GM12865 (cell line): ENCODE measurements at regions not wholly inside any gene's neighbourhood (a gene's known extent, or its start where the extent isn't known, plus 50 kb on each side); places are given as distances from the start of the nearest gene placed in this dataset.

Source experiments
- DNase-seq: peaks from one replicate; pipeline ENCODE4 v3.0.0; 2010; ENCODE audit warnings: low read depth
- H3K4me3 ChIP-seq: 2 replicates; pipeline ENCODE4 v1.5.1; 2011; ENCODE audit warnings: mild to moderate bottlenecking, low read depth, low read length, control low read depth
- TF ChIP-seq, protein P1 (sequence below): IDR thresholded peaks from 2 replicates; pipeline ENCODE4 v1.5.1; 2011; ENCODE audit warnings: low read length, control low read depth, low read depth, inconsistent platforms; ENCODE audit not compliant: insufficient read depth; ENCODE audit errors: missing control alignments

DNA sequence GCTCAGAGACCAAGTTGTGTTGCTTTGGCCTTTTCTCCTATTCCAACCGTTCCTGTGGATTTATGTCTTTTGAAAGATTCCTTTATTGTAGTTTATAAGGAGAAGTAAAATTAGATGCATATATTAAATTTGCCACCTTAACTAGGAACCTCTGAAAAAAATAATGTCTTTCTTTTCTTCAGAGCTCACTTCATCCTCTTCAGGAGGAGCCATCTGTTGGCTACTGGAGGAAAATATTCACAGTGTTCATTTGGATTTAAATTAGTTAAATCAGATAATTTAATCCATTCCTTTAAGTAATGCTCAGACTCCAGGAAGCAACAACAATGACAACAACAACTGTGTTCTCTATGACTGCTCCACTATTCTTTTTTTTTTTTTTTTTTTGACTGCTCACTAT is 164.0 kb downstream of the FASLG start:
- TF ChIP-seq, protein P1, sequence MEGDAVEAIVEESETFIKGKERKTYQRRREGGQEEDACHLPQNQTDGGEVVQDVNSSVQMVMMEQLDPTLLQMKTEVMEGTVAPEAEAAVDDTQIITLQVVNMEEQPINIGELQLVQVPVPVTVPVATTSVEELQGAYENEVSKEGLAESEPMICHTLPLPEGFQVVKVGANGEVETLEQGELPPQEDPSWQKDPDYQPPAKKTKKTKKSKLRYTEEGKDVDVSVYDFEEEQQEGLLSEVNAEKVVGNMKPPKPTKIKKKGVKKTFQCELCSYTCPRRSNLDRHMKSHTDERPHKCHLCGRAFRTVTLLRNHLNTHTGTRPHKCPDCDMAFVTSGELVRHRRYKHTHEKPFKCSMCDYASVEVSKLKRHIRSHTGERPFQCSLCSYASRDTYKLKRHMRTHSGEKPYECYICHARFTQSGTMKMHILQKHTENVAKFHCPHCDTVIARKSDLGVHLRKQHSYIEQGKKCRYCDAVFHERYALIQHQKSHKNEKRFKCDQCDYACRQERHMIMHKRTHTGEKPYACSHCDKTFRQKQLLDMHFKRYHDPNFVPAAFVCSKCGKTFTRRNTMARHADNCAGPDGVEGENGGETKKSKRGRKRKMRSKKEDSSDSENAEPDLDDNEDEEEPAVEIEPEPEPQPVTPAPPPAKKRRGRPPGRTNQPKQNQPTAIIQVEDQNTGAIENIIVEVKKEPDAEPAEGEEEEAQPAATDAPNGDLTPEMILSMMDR = no peak
- DNase-seq = no peak

DNA sequence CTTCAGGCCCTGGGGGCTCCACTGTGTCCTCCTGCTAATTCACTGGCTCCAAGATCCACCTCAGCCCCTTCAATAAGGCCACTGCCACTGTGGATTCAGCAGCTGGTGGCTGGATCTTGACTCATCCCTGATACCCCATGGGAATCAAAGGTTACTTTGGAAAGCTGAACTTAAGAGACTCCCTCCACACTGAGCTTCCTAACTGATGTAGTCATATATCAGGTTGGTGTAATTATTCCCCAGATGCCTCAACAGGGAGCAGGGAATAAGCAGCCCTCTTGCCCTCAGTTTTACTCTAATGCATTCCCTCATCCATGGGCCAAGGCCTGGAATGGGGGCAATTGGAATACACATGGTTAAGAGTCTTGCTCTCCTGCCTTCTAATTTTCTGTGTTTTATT is 164.6 kb downstream of the FASLG start:
- no peak overlapping the region for H3K4me3 ChIP-seq
- DNase-seq = no peak
- TF ChIP-seq, protein P1 = no peak

More for the DNA sequence above, 164.0 kb downstream of the FASLG start:
- H3K4me3 ChIP-seq = no peak overlapping the region

DNA sequence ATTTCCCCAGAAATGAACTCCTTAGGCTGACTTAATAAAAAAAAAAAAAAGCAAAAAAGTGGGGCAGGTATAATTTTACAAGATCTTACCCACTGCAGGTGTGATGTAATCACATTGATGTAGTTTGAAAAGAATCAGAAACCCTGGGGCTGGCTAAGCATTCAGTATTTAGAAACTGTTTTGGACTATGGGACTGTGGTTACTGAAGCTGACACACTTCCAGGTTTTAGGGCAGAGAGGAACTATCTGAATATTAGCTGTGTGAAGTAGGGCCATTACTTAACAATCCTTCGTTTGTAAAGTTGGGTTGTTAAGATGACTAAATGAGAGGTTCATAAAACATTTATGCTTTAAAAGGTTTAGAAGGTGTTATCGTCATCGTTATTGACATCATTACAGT is 165.3 kb downstream of the FASLG start:
- DNase-seq = no peak
- H3K4me3 ChIP-seq = no peak overlapping the region
- TF ChIP-seq, protein P1 = no peak

DNA sequence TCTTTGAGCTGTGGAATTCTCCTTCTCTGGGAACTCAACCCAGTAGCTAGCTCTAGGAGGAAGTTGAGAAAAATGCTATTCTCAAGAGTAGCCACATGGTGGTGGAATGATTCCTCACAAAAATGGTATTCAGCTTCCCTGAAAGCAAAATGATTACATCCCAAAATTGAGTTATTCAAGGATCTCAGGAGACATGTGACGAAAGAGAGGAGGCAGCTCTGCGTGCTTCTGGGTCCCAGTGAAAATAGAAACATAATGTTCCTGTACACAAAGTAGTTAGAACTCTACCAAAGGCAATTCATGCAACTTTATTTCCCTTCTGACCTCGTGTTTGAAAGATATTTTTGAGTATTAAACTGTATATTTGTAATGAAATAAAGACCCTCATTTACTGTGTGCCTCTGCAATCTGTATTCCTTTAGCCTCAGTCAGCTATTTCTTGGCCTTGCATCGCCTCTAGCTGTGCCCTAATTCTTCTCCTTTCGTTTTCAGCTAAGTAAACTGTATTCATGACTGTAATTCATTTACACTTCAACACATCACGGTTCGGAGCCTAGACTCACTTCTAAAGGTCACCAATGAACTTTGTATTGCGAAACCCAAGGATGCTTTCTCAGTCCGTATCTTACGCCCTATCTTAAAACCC is 167.3 kb downstream of the FASLG start:
- no peak overlapping the region for H3K4me3 ChIP-seq
- TF ChIP-seq, protein P1 = peak; percentile 38
- peak; percentile 21 for DNase-seq

DNA sequence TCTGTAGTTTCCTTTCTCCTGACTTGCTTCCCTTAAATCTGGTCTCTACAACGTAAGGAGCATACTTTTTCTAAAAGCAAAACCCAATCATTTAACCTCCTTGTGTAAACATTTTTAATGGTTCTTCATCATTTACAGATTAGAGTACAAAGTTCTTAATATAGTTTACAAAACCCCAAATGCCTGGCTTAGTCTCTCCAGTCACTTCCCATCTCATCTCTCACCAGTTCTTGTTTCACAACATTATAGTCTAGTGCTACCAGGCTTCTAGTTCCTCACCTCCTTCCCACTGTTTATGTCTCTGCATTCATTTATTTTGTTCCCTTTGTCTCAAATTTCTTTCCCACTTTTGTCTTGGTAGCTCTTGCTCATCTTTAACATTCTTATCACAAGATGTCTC is 168.4 kb downstream of the FASLG start:
- no peak for DNase-seq
- TF ChIP-seq, protein P1 = no peak
- no peak overlapping the region for H3K4me3 ChIP-seq

DNA sequence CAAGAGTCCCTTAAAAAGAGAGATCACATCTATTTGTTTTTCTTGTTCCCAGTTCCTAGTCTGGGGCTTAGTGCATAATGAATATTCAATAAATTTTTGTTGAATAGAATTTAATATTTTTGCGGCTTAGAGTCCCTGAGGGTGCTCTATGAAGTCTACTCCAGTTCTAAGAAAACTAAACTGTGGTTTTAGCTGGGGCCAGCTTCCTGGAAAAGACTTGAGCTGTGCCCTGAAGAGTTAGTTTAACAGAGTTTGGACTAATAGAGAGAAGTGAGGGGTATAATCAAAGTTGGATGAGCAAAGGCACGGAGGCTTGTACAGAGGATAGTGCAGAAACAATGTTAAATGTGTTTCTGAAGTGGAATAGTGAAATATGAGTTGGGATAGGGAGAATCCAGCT is 168.9 kb downstream of the FASLG start:
- no peak for DNase-seq
- TF ChIP-seq, protein P1 = no peak
- no peak overlapping the region for H3K4me3 ChIP-seq
